ENCODE measurements at regions not wholly inside any gene's neighbourhood (a gene's known extent, or its start where the extent isn't known, plus 50 kb on each side); places are given as distances from the start of the nearest gene placed in this dataset.
A peak's percentile ranks its signal among the peaks of the same experiment; 100 is the strongest.

DNA sequence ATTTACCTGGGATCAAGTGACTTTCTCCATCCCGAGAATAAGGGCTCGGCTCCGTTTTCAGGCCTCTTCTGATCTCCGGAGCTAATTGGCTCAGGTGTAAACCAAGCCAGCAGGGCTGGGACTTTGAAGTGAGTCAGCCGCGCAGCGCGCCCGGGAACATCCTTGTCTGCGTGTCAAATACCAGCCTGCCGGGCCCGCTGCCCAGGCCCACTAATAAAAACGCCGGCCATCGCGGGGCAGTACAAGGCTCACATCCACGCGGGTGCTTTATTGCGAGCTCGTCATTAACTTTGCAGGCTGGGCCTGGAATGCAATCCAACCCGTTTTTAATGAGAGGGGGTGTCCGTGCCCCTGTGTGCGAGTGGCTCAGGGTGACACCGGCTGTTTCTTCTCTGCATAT, 416.8 kb downstream of the IRX2 start:
- peak; percentile 53 for DNase-seq

GRCh38 chr5:2333291-2333690, 418.2 kb downstream of the IRX2 start:
- no peak for DNase-seq

DNA sequence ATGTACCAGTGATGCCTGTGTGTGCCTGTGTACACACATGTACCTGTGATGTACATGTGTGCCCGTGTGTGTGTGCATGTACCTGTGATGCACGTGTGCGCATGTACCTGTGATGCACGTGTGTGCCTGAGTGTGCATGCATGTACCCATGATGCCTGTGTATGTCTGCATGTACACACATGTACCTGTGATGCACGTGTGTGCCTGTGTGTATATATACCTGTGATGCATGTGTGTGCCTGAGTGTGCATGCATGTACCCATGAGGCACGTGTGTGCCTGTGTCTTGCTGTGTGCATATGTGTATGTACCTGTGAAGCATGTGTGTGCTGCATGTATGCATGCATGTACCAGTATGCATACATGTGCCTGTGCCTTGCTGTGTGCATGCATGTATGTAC, 419.0 kb downstream of the IRX2 start:
- no peak for DNase-seq

GRCh38 chr5:2330325-2331130, 420.9 kb downstream of the IRX2 start:
- DNase-seq: no peak

DNA sequence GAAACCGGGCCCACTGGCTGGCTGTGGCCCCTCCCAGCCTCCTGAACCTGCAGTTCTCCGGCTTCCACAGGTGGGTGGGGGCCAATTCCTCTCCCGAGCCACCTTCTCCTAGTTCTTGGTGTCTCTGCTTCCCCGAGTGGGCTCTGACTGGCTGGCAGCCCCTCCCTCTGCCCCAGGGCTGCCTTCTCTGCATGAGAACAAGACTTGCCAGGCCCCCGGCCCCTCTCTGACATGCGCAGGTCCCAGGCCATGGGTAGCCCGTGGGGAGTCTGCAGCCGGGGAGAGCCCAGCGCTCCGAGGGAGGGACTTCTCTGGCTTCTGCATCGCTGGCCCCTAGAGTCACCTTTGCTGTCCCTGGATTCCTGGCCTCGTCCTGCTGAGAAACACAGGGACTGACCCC, 421.7 kb downstream of the IRX2 start:
- no peak for DNase-seq

- DNase-seq: no peak
These were observed 424.9 kb downstream of the IRX2 start for GRCh38 chr5:2326601-2327000.

DNA sequence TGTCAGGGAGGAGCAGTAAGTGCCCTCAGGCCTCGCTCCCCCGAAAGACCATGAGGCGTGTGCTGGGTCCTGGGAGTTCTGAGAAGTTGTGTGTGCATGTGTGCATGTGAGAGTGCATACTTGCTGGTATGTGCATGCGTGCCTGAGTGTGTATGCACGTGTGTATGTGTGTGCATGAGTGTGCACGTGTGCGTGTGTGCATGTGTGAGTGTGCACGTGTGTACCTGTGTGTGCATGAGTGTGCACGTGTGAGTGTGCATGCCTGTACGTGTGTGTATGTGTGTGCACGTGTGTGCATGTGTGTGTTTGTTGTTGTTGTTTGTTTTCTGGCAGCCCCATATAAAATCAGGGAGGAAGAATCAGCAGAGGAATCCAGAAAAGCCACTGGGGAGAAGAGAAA, 426.7 kb downstream of the IRX2 start:
- DNase-seq: no peak

- no peak for DNase-seq
These were observed 430.9 kb downstream of the IRX2 start for GRCh38 chr5:2320611-2321010.

GRCh38 chr5:2317540-2317939, 433.9 kb downstream of the IRX2 start:
- DNase-seq: no peak

GRCh38 chr5:2311851-2312250, 429.1 kb upstream of the IRX4 start:
- DNase-seq: no peak

GRCh38 chr5:2310946-2311345, 428.2 kb upstream of the IRX4 start:
- no peak for DNase-seq

DNA sequence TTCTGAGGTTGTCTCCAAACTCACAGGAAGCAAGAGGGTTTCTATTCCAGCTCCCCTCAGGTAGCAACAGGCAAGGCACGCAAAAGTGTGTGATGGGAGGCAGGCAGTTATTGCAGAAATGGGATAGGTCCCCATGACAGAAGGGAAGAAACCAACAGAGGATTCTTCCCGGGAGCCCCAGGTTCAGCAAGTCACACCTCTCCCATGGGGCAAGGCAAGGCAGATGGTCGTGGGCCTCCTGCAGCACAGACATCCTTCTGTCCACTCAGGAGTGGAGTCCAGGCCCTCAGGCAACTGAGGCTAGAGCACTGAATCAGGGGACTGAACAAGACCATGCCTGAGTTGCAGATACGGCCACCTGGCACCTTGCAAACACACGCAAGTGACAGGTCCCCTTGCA, 424.9 kb upstream of the IRX4 start:
- DNase-seq: no peak

GRCh38 chr5:2306711-2307110, 424.0 kb upstream of the IRX4 start:
- DNase-seq: no peak

DNA sequence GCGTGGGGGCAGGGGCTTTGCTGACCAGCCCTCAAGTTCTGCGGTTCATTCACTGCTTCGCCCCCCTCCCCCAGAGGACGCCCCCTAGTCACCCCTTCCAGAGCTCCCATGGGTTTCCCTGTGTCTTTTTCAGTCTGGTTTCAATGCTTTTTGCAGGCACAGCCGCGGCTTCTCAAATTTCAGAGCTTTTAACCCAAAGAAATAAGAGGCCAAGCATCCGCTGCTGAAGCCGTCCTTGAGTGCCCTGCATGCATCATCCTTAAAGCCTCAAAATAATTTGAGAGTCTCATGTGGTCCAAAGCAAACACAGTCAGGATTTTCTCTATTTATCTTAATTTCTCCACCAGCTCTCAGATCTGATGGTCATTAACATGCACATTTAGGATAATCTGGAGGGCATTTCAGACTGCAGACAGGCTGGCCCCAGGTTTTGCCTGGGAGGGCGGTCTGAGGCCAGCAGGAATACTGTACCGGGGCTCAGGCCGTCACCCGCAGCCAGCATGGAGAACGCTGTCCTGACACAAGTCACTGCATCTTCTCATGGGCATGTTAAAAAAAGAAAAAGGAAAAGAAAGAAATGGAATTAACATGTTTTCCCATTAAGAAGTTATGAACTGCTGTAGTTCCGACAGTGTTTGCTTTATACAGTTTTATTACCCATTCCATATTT, 420.8 kb upstream of the IRX4 start:
- DNase-seq: peak; percentile 60

DNA sequence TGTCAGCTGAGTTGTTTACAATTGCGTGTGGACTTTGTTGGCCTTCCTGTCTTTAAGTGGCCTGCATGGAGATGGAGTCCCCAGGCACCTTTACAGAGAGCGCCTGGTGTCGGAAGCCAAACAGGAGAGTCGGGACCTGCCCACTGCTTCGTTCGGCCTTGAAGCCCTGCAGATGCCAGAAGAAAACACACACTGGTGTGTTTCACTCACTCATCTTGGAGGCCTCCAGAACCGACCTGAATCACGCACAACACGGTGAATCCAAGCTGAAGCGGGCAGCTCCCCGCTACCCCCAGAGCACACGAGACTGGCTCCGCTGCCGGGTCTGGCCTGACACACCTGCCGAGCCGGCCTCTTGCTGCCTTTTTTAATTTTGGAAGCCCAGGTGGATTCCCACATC, 419.4 kb upstream of the IRX4 start:
- DNase-seq: no peak

- DNase-seq: no peak
These were observed 418.3 kb upstream of the IRX4 start for GRCh38 chr5:2300861-2301574.

GRCh38 chr5:2300421-2300820, 417.7 kb upstream of the IRX4 start:
- no peak for DNase-seq

- no peak for DNase-seq
These were observed 416.9 kb upstream of the IRX4 start for GRCh38 chr5:2299388-2300220.

DNA sequence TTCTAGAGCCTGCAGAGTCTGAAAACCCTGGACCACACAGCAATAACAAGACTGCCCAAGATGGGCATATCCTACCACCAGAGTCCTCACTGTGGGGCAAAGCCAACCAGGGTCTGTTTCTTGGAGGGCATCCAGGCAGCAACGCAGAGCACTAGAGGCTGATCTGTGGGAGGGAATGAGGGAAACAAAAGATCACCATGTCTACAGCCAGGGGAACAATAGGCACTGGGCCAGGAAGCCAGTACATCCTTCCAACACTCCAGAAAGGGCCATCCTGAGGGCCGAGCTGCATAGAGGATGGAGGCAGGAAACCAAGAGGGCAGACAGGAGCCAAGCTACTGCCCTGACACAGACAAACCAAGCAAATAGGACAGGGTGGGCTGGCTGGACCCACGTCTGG, 416.1 kb upstream of the IRX4 start:
- DNase-seq: no peak

DNA sequence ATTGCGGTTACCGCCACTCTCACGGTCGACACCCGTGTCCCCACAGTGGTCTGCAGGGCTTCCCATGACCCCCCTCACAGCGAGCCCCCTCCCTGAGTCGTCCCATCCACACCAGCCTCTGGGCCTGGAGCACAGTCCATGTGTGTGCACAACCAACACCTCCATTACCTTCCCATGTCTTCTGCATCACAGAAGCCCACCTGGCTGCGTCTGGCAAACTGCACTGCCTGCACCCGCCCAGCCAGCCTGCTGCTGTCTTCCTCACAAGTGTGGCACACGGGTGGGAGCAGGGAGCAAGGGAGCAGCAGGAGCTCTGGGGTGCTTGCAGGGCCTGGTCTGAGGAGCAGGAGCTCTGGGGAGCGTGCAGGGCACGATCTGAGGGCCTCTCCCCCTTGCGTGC, 415.3 kb upstream of the IRX4 start:
- DNase-seq: no peak

DNA sequence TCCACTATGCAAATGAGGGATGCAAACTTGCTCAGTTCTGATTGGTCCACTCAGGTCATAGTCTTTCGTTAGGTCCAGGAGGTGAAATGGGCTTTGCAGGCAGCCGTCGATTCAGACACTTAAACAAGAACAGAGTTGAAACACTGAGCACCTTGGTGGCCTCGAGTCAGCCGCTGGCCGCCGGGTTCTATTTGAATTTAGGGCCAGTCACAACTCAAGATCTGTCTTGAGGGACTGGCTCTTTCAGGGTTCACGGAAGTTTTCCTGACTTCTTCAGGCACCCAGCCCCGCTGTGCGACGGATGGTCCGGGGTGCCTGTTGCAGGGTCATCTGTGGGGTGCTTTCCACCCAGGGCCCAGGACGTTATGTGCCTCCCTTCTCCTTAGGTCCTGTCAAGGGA, 412.8 kb upstream of the IRX4 start:
- no peak for DNase-seq

GRCh38 chr5:2293906-2294305, 411.2 kb upstream of the IRX4 start:
- no peak for DNase-seq

Data from left kidney (tissue), 1 donor.